ENCODE measurements at regions not wholly inside any gene's neighbourhood (a gene's known extent, or its start where the extent isn't known, plus 50 kb on each side); places are given as distances from the start of the nearest gene placed in this dataset.

GRCh38 chr15:95017666-95018328, 786.4 kb downstream of the MCTP2 start:
- TF ChIP-seq POLR2AphosphoS5 (IDR thresholded peaks at IDR 0.05; ENCODE audit: low read depth, low read length) = no peak
- TF ChIP-seq POLR2A (IDR thresholded peaks at IDR 0.05; ENCODE audit: low read depth, low read length) = no peak
- no peak for TF ChIP-seq PAX5 (IDR thresholded peaks at IDR 0.05; ENCODE audit: insufficient read depth, low read length, severe bottlenecking)
- no peak for TF ChIP-seq SPI1 (IDR thresholded peaks at IDR 0.05; ENCODE audit: low read depth, low read length)
- no peak for TF ChIP-seq TAF1 (IDR thresholded peaks at IDR 0.05; ENCODE audit: low read depth, low read length)

Data from GM12891 (cell line).